ENCODE measurements at regions not wholly inside any gene's neighbourhood (a gene's known extent, or its start where the extent isn't known, plus 50 kb on each side); places are given as distances from the start of the nearest gene placed in this dataset.

- TF ChIP-seq EZH2 (IDR thresholded peaks at IDR 0.05) = no peak
- TF ChIP-seq POLR2AphosphoS5 (IDR thresholded peaks at IDR 0.05; ENCODE audit: low read depth, low read length) = no peak
- TF ChIP-seq CTCF (IDR thresholded peaks at IDR 0.05 in 2 of 3, conservative IDR thresholded peaks at IDR 0.05 in 1 of 3; ENCODE audit: borderline replicate concordance in 1 of 3, insufficient read depth in 1 of 3, low read depth in 2 of 3, low read length in 2 of 3) = no peak
- no peak for TF ChIP-seq SIN3A (IDR thresholded peaks at IDR 0.05; ENCODE audit: low read depth)
- no peak for TF ChIP-seq MAX (IDR thresholded peaks at IDR 0.05)
- no peak for TF ChIP-seq SRF (IDR thresholded peaks at IDR 0.05; ENCODE audit: low read depth)
- no peak for TF ChIP-seq POLR2A (IDR thresholded peaks at IDR 0.05; ENCODE audit: borderline replicate concordance, extremely low read depth, insufficient read depth, insufficient read length)
- no peak for TF ChIP-seq TCF7L2 (IDR thresholded peaks at IDR 0.05; ENCODE audit: borderline replicate concordance, extremely low read depth, insufficient read depth, insufficient read length)
Measured at GRCh38 chr7:27423821-27424220, 181.2 kb downstream of the EVX1 start.
